LHCN-M2 (cell line): ENCODE measurements at regions not wholly inside any gene's neighbourhood (a gene's known extent, or its start where the extent isn't known, plus 50 kb on each side); places are given as distances from the start of the nearest gene placed in this dataset.

Experiments
- DNase-seq: peaks from one replicate; pipeline ENCODE4 v3.0.0-alpha.2; 2012; ENCODE audit warnings: low read depth

DNA sequence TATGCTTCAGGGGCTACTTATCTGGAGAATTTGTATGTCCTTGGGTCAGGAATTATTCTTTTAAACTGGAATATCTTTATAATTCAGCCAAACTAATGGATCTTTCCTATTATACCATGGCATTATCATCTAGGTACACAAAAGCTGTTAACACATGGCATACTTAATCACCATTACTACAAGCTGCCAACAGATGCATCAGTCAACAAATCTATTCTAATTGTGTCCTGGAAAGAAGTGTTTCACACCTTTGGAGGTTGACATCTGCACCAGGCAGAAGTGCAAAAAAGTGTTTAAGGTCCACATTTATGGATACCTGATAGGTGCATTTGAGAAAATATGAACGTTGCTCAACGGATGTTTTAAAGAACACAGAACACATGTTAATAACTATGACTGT, 470.2 kb upstream of the ADGRL2 start:
- no peak for DNase-seq

DNA sequence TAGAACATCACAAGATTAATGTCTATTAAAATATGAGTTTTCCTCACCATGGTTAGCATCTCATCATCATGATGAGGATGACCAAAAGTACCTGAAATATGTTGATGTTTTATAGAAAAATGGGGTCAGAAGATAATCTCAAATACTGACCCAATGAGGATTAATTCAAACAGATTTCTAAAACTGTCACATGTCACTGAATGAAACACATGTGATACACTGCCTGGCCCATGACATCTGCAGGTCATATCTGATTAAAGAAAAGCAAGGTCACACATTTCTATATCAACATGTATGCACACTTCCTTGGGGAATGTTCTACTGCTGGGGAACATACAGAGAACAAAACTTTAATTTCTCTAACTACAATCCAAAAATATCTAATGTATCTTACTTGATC, 470.6 kb upstream of the ADGRL2 start:
- DNase-seq = no peak

DNA sequence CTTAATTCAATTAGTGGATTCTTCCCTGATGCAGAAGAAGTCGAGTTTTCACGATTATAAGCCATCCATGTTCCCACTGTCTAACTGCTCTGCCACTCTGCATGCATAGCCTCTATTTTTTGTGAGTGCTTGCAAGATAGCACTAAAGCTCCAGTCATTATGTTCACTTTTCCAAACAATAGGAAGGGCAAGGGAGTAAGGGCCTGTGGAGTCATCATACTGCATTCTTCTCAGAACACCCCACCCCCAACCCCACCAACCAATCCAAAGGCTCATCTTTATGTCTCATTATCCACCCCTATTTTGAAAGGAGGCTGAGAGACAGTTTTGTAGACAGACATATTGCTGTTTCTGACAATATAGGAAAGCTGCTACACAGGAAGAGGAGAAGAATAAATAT, 471.7 kb upstream of the ADGRL2 start:
- no peak for DNase-seq

GRCh38 chr1:81327743-81328142, 473.0 kb upstream of the ADGRL2 start:
- no peak for DNase-seq

DNA sequence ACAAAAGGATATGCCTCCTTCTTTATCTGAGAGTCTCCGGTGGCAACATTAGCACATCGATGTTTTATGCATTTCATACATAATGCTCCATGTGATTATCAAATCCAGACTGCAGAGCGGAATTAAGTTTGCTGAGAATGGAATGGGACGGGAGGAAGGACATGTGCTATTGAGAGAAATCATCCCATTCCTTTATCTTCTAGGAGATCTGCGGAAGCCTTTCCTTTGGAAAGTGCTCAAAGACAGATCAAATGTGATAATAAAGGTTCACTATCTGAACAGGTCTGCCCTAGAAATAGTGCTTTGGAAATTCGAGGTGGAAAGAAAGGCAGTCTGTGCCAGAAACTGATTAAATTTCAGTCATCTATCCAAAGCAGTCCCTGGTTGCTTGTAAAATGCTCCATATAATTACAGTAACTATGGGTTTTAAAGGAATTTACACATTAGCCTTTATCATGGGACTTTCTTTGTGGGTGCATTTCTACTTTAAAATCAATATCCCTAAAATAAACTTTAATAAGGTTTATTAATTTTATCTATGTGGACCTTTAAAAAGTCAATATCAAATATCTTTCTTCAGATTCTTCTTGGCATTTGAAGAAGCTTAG, 473.5 kb upstream of the ADGRL2 start:
- no peak for DNase-seq

DNA sequence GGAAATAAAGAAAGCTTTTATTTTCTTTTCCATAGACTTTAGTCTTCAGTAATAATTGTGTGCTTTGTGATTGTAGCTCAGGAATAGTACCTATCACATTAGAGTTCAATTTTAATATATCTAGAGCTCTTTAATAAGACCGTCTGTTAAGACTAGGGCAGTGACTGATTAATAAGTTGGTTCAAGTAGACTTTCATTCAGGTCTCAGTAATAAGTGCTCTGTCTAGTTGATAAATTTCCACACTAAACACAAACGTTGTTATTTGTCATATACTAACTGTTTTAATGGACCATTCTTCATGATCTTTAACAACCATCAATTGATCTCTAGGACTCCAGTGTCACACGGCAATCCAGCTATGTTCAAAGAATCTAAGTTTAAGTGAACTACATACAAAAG, 474.5 kb upstream of the ADGRL2 start:
- DNase-seq = no peak

DNA sequence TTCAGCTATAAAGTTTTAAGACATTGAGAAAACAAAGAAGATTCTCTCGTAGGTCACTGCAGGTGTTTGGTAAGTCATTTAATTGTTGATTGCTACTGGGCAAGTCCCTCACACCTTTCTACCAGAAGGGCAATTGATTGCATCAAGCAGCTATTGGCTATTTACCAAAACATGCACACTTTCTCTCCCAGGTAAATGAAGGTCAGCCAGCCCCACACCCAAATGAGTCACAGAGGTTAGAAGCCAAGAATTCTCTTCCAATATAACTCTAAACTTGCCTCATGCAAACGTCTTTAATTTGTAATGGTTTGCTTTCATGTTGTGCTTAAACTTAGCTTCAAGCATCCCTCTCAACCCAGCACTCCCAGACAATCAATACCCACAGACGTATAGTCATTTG, 475.3 kb upstream of the ADGRL2 start:
- DNase-seq = no peak

DNA sequence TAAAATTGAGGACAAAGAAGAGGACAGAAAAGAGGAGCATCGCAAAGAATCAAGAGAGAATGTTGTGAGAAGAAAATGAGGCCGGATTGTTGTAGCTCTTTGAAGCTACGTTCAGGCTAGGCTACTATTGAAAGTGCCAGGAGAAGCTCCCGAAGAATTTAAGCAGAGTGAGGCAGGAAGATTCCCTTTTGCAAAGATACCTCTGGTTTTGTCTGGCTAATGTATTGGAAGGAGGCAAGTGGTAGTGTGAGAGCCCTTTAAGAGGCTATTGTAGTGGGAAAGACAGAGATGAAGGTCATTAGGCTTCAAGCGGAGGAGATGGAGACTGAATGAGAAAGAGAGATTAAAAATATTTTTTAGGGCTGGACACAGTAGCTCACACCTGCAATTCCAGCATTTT, 476.9 kb upstream of the ADGRL2 start:
- DNase-seq = no peak

GRCh38 chr1:81317191-81317590, 483.5 kb upstream of the ADGRL2 start:
- no peak for DNase-seq

DNA sequence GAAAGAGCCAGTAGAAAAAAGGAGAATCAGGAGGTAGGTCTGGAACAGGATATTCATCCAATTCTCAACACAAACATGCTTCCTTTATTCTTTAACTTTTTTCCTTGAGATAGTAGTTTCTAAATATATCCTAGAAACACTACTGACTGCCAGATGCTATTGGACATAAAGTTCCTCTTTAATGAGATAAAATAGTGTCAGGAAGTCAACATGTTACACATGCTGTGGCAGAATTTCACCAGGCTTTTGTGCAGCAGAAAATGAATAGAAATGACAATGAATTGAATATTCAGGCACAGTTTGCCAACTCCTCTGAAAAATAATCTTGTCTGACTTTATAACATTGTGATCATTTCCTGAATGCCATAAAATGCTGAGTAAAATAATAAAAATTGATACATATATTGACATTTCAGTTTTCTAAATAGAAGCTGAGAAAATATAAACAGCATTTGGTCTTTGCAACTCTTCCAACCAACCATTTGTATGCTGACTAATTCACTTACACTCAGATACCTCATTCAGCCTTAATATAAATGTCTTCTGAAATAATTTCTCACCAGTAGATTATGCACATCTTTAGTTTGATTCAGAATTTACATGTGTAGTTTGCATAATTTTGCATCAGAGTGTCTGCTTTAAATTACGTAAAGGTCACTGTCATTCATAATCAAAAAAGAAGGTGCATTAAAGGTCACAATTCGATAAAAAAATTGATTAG, 486.1 kb upstream of the ADGRL2 start:
- no peak for DNase-seq

DNA sequence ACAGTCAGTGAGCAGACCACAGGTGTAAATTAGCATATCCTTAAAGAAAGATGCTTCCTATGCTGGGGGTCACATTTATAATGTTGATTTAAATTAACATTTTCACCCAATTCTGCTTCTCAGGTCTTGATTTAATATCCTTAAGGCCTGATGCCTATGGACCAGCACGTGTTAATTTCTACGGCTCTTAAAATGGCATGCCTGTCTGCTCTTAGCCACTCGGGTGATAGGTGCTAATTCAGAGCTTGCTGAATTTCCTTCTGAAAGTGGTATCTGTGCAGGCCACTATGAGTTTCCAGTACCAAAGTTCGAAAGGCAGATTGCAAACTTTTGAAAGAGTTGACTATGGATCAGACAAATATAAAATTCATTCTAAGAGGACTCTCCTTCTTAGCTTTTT, 487.4 kb upstream of the ADGRL2 start:
- DNase-seq = no peak

DNA sequence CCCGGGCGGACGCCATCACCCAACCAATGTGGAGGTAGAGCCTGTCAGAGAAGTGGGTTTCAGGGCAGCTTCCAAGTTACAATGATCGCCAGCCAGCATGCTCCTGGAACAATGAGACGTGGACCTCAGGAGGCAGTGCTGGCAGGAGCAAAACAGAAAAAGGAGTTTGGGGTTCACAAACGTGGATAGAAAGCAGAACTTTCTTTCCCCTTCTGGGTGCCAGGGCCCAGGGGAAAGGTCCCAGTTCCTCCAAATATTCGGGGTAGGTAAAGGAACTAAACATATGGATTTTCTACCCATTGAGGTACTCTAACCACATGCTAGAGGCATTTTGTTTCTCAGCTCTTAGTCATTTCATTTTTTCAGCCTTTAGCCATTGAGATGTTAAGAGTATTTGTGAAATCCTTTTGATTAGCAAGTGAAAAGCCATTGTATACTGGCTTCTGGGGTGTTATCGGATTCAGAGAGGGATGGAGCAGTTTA, 488.4 kb upstream of the ADGRL2 start:
- no peak for DNase-seq

DNA sequence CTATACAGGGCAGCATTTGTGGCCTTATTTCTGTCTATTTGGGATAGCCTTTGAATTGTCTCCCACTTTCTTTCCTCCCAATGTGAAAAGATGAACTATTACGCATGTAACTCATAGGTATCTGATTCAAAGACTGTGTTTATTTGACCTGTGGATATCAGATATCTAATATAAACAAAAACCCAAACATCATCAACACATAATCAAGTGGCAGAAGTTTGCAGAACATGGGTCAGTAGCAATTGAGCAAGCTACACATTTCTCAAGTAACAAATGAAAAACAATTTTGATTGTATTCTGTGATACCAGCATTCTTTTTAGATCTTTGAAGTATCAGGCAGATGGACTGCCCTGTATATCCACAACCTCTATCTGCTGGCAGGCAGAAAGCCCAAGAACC, 490.5 kb upstream of the ADGRL2 start:
- no peak for DNase-seq

DNA sequence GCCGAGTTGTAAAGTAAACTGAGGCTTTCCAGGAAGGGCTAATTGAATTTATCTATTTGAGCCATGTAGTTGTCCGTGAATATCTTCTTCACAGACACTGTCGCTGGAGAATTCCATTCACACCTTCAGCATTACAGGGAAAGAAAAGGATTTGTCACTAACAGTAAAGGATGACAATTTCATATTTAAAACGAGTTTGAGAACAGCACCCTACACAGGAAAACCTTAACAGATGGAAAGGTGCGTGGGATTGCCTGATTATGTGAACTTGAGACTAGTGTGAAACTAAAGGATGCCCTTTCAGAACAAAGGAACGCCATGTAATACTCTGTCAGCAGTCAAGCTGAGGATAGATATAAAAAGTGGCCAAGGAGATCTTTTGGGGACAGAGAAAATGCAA, 492.5 kb upstream of the ADGRL2 start:
- DNase-seq = no peak

- no peak for DNase-seq
Measured at GRCh38 chr1:81307786-81308185, 492.9 kb upstream of the ADGRL2 start.

- DNase-seq = peak; percentile 9
Measured at GRCh38 chr1:81305997-81306452, 494.7 kb upstream of the ADGRL2 start.

DNA sequence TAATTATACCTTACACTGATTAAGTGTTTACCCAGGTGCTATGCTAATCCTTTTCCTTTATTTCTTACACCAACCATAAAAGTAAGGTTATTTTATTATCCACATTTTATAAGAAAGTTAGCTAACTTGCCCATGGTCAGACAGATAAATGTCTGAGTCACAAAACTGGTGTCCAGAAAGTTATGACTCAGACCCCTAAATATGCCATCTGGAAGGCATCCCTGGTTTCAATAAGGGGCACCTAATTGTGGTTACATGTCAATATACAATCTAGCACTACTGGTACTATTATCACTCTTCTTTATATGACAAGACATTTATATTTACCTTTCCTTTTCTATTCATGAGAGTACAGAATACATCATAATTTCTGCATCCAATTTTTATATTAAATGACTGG, 496.5 kb upstream of the ADGRL2 start:
- peak; percentile 0 for DNase-seq

DNA sequence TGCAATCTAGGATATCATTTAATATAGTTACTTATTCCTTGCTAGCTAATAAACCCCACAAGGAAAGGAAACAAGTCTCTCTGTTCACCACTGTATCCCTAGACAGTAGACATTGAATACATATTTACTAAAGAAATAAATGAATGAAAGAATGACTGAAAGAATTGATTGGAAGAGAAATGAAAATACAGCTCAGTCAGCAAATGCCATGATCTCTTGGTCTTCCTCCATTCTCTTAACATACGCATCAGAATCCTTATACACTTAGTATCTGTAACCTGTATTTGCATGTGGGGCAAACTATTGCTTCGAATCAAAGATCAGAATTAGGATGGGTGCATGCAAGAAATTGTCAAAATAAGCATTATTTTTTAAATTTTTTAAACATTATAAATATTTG, 500.8 kb upstream of the ADGRL2 start:
- no peak for DNase-seq

DNA sequence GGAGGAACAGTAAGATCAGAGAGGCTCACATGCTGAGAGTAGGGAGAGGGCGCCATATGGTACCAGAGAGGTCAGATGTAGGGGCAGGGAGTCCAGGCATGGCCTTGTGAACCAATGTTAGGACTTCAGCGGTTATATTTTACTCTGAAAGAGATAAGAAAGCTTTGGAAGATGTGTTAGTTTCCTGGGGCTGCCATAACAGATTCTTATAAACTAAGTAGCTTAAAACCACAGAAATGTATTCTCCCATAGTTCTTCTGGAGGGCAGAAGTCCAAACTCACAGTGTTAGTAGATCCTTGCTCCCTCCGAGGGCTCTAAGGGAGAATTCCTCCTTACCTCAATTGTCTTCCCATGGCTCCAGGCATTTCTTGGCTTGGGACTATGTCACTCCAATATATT, 502.5 kb upstream of the ADGRL2 start:
- no peak for DNase-seq

GRCh38 chr1:81296601-81297000, 504.1 kb upstream of the ADGRL2 start:
- no peak for DNase-seq

DNA sequence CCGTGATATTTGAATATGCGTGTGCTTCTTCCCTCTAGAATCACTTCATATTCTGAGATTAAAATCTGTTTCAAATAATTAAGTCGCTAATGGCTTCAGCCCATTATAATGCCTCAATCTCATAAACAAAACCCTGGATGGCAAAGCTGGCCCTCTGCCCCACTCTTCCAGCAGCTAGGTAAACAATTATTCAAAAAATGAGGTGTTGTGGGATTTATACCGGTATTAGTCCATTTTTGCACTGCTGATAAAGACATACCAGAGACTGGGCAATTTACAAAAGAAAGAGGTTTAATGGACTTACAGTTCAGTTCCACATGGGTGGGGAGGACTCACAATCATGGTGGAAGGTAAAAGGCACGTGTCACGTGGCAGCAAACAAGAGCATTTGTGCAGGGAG, 510.4 kb upstream of the ADGRL2 start:
- no peak for DNase-seq

DNA sequence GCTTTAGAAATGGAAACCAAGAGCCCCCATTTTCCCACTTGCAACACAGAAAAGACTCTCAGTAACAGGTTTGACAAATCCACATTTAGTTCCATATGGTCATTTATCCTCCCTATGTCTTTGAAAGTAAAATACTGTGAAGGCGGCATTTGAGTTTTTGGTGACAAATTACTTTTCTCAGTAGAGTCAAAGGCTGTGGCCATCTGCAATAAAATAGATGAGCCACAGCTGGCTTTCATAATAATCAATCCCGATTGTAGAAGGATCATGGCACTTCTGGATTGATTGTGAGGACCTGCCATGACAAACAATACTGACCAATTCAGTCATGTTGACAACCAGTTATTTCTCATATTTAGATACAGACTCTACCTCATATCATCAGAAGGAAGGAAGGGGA, 512.0 kb upstream of the ADGRL2 start:
- DNase-seq = no peak

DNA sequence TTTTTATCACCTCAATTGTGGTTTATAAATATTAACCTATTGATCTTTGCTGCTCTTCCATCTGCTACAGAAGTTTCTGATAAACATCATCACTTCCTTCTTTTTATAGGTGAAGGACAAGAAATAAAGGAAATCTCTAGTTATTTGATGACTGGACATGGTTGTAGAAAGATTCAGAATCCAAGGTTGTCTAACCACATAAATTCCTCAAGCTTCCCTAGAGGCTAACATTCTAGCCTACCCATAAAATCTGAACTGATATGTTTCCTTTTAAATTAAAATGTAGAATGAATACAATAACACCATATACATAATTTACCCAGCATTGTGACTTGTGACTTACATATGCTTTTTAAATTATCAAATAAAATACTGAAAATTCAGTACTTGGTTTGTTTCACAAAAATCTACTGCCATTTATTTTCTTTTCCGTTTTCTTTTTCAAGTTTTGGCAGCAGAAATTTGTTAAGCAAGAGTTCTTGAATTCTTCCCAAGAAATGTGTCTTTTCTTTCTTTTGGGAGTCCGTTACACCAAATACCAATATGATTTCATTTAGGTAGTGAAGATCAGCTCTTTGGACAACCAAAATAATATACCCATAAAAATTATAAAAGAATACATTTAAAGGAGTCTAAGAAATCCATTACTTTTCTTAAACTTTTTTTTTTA, 513.2 kb upstream of the ADGRL2 start:
- DNase-seq = no peak
